ENCODE measurements at regions not wholly inside any gene's neighbourhood (a gene's known extent, or its start where the extent isn't known, plus 50 kb on each side); places are given as distances from the start of the nearest gene placed in this dataset.

- TF ChIP-seq ZNF518A (tag by site-specific recombination; conservative IDR thresholded peaks at IDR 0.05; ENCODE audit: low read depth) (no peak), ZNF146 (tag by site-specific recombination; IDR thresholded peaks at IDR 0.05) (no peak)
These were observed 225.6 kb upstream of the HES1 start (continued) for GRCh38 chr3:193910310-193910709.

- no peaks in the 10 kb centered on the region for H3K9me3 ChIP-seq (ENCODE audit: control insufficient read depth, insufficient read depth, low read depth, low read length)
- POLR2A ChIA-PET: interaction anchor here (0.5 kb wide), 1 partner anchor 229 kb away, joined by 5 read pairs; no protein-coding TSS in a partner anchor
- CTCF ChIA-PET: interaction anchor here (0.7 kb wide), 1 partner anchor 404 kb away, joined by 3 read pairs; no protein-coding TSS in a partner anchor
- H3K4me3 ChIP-seq (ENCODE audit: low read depth, low read length): no peak overlapping the region
- no peak overlapping the region for H3K27ac ChIP-seq (ENCODE audit: extremely low read depth, low read depth, low read length)
- TF ChIP-seq ZBTB7A (tag by site-specific recombination; IDR thresholded peaks at IDR 0.05; ENCODE audit: low read depth): no peak
- TF ChIP-seq ZNF138 (tag by site-specific recombination; IDR thresholded peaks at IDR 0.05; ENCODE audit: borderline replicate concordance): no peak
- TF ChIP-seq ZNF510 (tag by site-specific recombination; IDR thresholded peaks at IDR 0.05; ENCODE audit: insufficient replicate concordance): no peak
- no peak for TF ChIP-seq ZNF777 (tag by site-specific recombination; IDR thresholded peaks at IDR 0.05; ENCODE audit: borderline replicate concordance)
- TF ChIP-seq ELK4 (IDR thresholded peaks at IDR 0.05; ENCODE audit: borderline replicate concordance, low read depth, low read length): no peak
- no peak for TF ChIP-seq ZNF701 (tag by site-specific recombination; IDR thresholded peaks at IDR 0.05)
- no peak for TF ChIP-seq ZBTB11 (tag by site-specific recombination; conservative IDR thresholded peaks at IDR 0.05; ENCODE audit: low read depth)
- no peak for TF ChIP-seq ZNF114 (tag by site-specific recombination; IDR thresholded peaks at IDR 0.05)
- TF ChIP-seq ZNF513 (tag by site-specific recombination; IDR thresholded peaks at IDR 0.05): no peak
- no peak for TF ChIP-seq ZNF26 (tag by site-specific recombination; IDR thresholded peaks at IDR 0.05)
- TF ChIP-seq ZSCAN30 (tag by site-specific recombination; IDR thresholded peaks at IDR 0.05): no peak
- TF ChIP-seq ZBTB8A (tag by site-specific recombination; IDR thresholded peaks at IDR 0.05): no peak
- TF ChIP-seq ZNF785 (tag by site-specific recombination; IDR thresholded peaks at IDR 0.05): no peak
- TF ChIP-seq ZNF211 (tag by site-specific recombination; IDR thresholded peaks at IDR 0.05; ENCODE audit: low read depth): no peak
- TF ChIP-seq ZNF561 (tag by site-specific recombination; IDR thresholded peaks at IDR 0.05; ENCODE audit: borderline replicate concordance): no peak
- no peak for TF ChIP-seq ZNF223 (tag by site-specific recombination; IDR thresholded peaks at IDR 0.05)
- TF ChIP-seq ZNF677 (tag by site-specific recombination; IDR thresholded peaks at IDR 0.05): no peak
- no peak for TF ChIP-seq ZNF23 (tag by site-specific recombination; IDR thresholded peaks at IDR 0.05; ENCODE audit: borderline replicate concordance)
- TF ChIP-seq ZNF416 (tag by site-specific recombination; IDR thresholded peaks at IDR 0.05): no peak
- H3K4me1 ChIP-seq (ENCODE audit: control insufficient read depth, insufficient read depth, low read length): no peaks in the 10 kb centered on the region
- no peaks in the 10 kb centered on the region for H3K36me3 ChIP-seq (ENCODE audit: control insufficient read depth in 2 of 2, insufficient read depth in 1 of 2, low read length in 2 of 2)
These were observed 224.8 kb upstream of the HES1 start for GRCh38 chr3:193910886-193911738.

Measured in HEK293 (cell line).